HepG2 (cell line): ENCODE measurements at regions not wholly inside any gene's neighbourhood (a gene's known extent, or its start where the extent isn't known, plus 50 kb on each side); places are given as distances from the start of the nearest gene placed in this dataset.

Experiments used
- ATAC-seq: fragments of 200-7000 bp; cut with Tn5 transposase; 3 replicates; pipeline ENCODE4 v1.9.1; 2020; ENCODE audit warnings: mild to moderate bottlenecking, moderate library complexity
- BruUV-seq: library from RNA; stranded (reverse); fragments of 400-500 nt; replicated peaks from 2 replicates; lab custom pipeline; 2021; lab: Mats Ljungman, UMichigan
- CTCF ChIA-PET: fragments of 300-600 bp; formaldehyde crosslinking; extraction: SDS; loops from one replicate; lab custom pipeline; 2021; ENCODE audit warnings: low total read pairs, inconsistent platforms, low intra/inter-chr PET ratio; lab: Yijun Ruan, JAX
- POLR2A ChIA-PET: fragments of 350-600 bp; sonication (Branson Sonifier 250); formaldehyde crosslinking; loops from one replicate; lab custom pipeline; 2020; ENCODE audit warnings: antibody characterized with exemption, inconsistent platforms; lab: Yijun Ruan, JAX
- DNase-seq: peaks from one replicate; pipeline ENCODE4 v3.0.0-alpha.2; 2015; ENCODE audit warnings: low spot score
- FAIRE-seq: peaks from 3 replicates; lab custom pipeline; 2011; peaks lifted over from hg19 to GRCh38; lab: Jason Lieb, UNC
- H2AFZ ChIP-seq: one replicate; pipeline ENCODE4 v1.6.1; 2011; ENCODE audit warnings: low read length, inconsistent platforms
- H3K27ac ChIP-seq: fragments of 300-600 bp; 3 replicates; pipeline ENCODE4 v1.8.0; 2011; ENCODE audit warnings: mixed run types, mild to moderate bottlenecking, mixed read lengths, low read length, inconsistent platforms; ENCODE audit not compliant: insufficient read depth; ENCODE audit errors: extremely low read length
- H3K27me3 ChIP-seq, 2 experiments: fragments of 200-600 bp in 1 of 2; 2 replicates in 1 of 2; 3 replicates in 1 of 2; pipeline versions ENCODE4 v1.6.0 to v1.8.0; 2011; ENCODE audit warnings: low read length in 2 of 2, mild to moderate bottlenecking in 2 of 2, moderate library complexity in 2 of 2, inconsistent platforms in 1 of 2; ENCODE audit not compliant: insufficient read depth in 2 of 2, control insufficient read depth in 1 of 2
- H3K36me3 ChIP-seq, 2 experiments: fragments of 200-600 bp in 1 of 2; replicated peaks in 1 of 2; 2 replicates in 1 of 2; 3 replicates in 1 of 2; pipeline versions ENCODE4 v1.5.1 to v1.8.0; 2011; ENCODE audit warnings: low read length in 2 of 2, inconsistent platforms in 1 of 2; ENCODE audit not compliant: insufficient read depth in 2 of 2, control insufficient read depth in 1 of 2
- H3K4me1 ChIP-seq: 2 replicates; pipeline ENCODE4 v1.5.1; 2012; ENCODE audit warnings: low read length, inconsistent platforms; ENCODE audit not compliant: insufficient read depth
- H3K4me2 ChIP-seq: 2 replicates; pipeline ENCODE4 v1.6.0; 2011; ENCODE audit warnings: low read depth, low read length, inconsistent platforms
- H3K4me3 ChIP-seq, 3 experiments: fragments of 200-600 bp in 1 of 3; sonication (generic), shearing (Covaris generic) in 1 of 3; replicated peaks in 1 of 3; 2 replicates each; pipeline ENCODE4 v1.5.1; 2011 to 2016; ENCODE audit warnings: low read length in 3 of 3, inconsistent platforms in 2 of 3, low read depth in 2 of 3, mild to moderate bottlenecking in 2 of 3, control low read depth in 1 of 3, mixed read lengths in 1 of 3; ENCODE audit not compliant: insufficient read depth in 1 of 3
- H3K79me2 ChIP-seq: one replicate; pipeline ENCODE4 v1.6.1; 2011; ENCODE audit warnings: low read length, inconsistent platforms; ENCODE audit not compliant: insufficient read depth
- H3K9ac ChIP-seq: 2 replicates; pipeline ENCODE4 v1.6.0; 2011; ENCODE audit warnings: mild to moderate bottlenecking, low read depth, low read length, inconsistent platforms; ENCODE audit not compliant: insufficient read depth
- H3K9me3 ChIP-seq: 2 replicates; pipeline ENCODE4 v1.5.1; 2012; ENCODE audit warnings: mild to moderate bottlenecking, low read length
- H4K20me1 ChIP-seq: 2 replicates; pipeline ENCODE4 v1.6.0; 2011; ENCODE audit warnings: inconsistent platforms, mild to moderate bottlenecking, low read length, moderate library complexity; ENCODE audit not compliant: insufficient read depth
- GTF3A ChIP-seq: sonication (generic); formaldehyde crosslinking; conservative IDR thresholded peaks from 2 replicates; pipeline ENCODE4 v1.4.0; 2020; ENCODE audit warnings: mild to moderate bottlenecking, missing genetic modification reagents
- KDM2A ChIP-seq: sonication (generic); formaldehyde crosslinking; IDR thresholded peaks from 2 replicates; pipeline ENCODE4 v1.4.0; 2020; ENCODE audit warnings: low read depth, missing genetic modification reagents, borderline replicate concordance
- MIER2 ChIP-seq: IDR thresholded peaks from 2 replicates; pipeline ENCODE4 v1.6.1; 2016; ENCODE audit warnings: missing biosample characterization, missing genetic modification reagents
- NCOA2 ChIP-seq: sonication (generic); formaldehyde crosslinking; IDR thresholded peaks from 2 replicates; pipeline ENCODE4 v1.8.0; 2022; ENCODE audit warnings: inconsistent platforms
- PRPF4 ChIP-seq: fragments of 200-400 bp; formaldehyde crosslinking; IDR thresholded peaks from 2 replicates; pipeline ENCODE4 v1.6.1; 2016; ENCODE audit warnings: low read length, low read depth; ENCODE audit not compliant: poor library complexity, severe bottlenecking
- RELA ChIP-seq: sonication (generic); formaldehyde crosslinking; IDR thresholded peaks from 2 replicates; pipeline ENCODE4 v1.4.0; 2020; ENCODE audit warnings: missing genetic modification reagents
- REXO4 ChIP-seq: sonication (generic); formaldehyde crosslinking; IDR thresholded peaks from 2 replicates; pipeline ENCODE4 v1.8.0; 2022; ENCODE audit warnings: missing genetic modification reagents, mild to moderate bottlenecking, borderline replicate concordance
- TCF12 ChIP-seq, 2 experiments: fragments of 450-650 bp in 1 of 2; sonication (generic) in 1 of 2; formaldehyde crosslinking in 1 of 2; IDR thresholded peaks; 2 replicates each; pipeline versions ENCODE4 v1.6.1 to v1.8.0; 2017 to 2022; ENCODE audit warnings: antibody characterized with exemption in 1 of 2, mild to moderate bottlenecking in 1 of 2, missing genetic modification reagents in 1 of 2, moderate library complexity in 1 of 2
- TIGD3 ChIP-seq: sonication (generic); formaldehyde crosslinking; IDR thresholded peaks from 2 replicates; pipeline ENCODE4 v1.5.1; 2020; ENCODE audit warnings: mild to moderate bottlenecking, missing genetic modification reagents, borderline replicate concordance
- ZNF235 ChIP-seq: sonication (generic); formaldehyde crosslinking; IDR thresholded peaks from 2 replicates; pipeline ENCODE4 v1.8.1; 2023; ENCODE audit warnings: mild to moderate bottlenecking, missing genetic modification reagents, borderline replicate concordance
- ZNF317 ChIP-seq: sonication (generic); formaldehyde crosslinking; IDR thresholded peaks from 2 replicates; pipeline ENCODE4 v1.5.0; 2020; ENCODE audit warnings: mild to moderate bottlenecking, missing genetic modification reagents
- ZNF350 ChIP-seq: sonication (generic); formaldehyde crosslinking; IDR thresholded peaks from 2 replicates; pipeline ENCODE4 v1.4.0; 2020; ENCODE audit warnings: mild to moderate bottlenecking, low read depth, missing genetic modification reagents, borderline replicate concordance
- ZSCAN20 ChIP-seq: sonication (generic); formaldehyde crosslinking; IDR thresholded peaks from 2 replicates; pipeline ENCODE4 v1.4.0; 2020; ENCODE audit warnings: missing genetic modification reagents, mild to moderate bottlenecking, borderline replicate concordance
- WGBS: methylation state at CpG from one replicate; pipeline ENCODE4 v1.1.6; 2017; ENCODE audit warnings: low lambda C conversion rate; 5-methylcytosine and 5-hydroxymethylcytosine counted together
- in situ Hi-C: cut with HindIII; loops from 2 replicates; pipeline ENCODE4 v1.10.0; 2017; ENCODE audit warnings: low pct_unique_long_range_greater_than_20kb; ENCODE audit not compliant: extremely low pct_ligation_motif_present
- intact Hi-C: fragments of 100-400 bp; cut with micrococcal nuclease; formaldehyde crosslinking; loops from one replicate; pipeline ENCODE4 v1.10.0; 2022; ENCODE audit not compliant: unreplicated experiment

- no peak for FAIRE-seq
- ChIA-PET CTCF (no interaction called here), POLR2A (no interaction called here)
- Histone ChIP-seq H3K36me3 (no peaks in the 10 kb centered on the region), H3K27me3 (no peaks in the 10 kb centered on the region), H3K79me2 (no peaks in the 10 kb centered on the region), H3K9me3 (no peaks in the 10 kb centered on the region), H3K27ac (no peak overlapping the region), H3K4me2 (no peak overlapping the region)
- 0% methylated on average over 1 of the region's 1 CpG for WGBS
- DNase-seq, result no peak
- intact Hi-C loops, result no loop called here
- ATAC-seq, result no peak
- TF ChIP-seq TCF12 (IDR thresholded peaks at IDR 0.05) (no peak), TCF12 (CRISPR knock-in tag; IDR thresholded peaks at IDR 0.05) (no peak), TIGD3 (CRISPR knock-in tag) (no peak), REXO4 (CRISPR knock-in tag) (no peak), ZNF235 (CRISPR knock-in tag) (no peak)
- TF ChIP-seq, all 625 proteins: peak for 0
- no peak overlapping the region for H3K9ac ChIP-seq
- H3K4me1 ChIP-seq, result no peaks in the 10 kb centered on the region
- no peak overlapping the region for H2AFZ ChIP-seq
- H3K4me3 ChIP-seq, result no peak overlapping the region
- no TSS peak for BruUV-seq
- H4K20me1 ChIP-seq, result no peaks in the 10 kb centered on the region
- in situ Hi-C loops, result loop anchor here (25.0 kb wide), 1 partner anchor 209 kb away; no protein-coding TSS in a partner anchor
Observed at GRCh38 chrX:20746690-20747089, 480.0 kb upstream of the RPS6KA3 start.

GRCh38 chrX:20743046-20743445 is 476.3 kb upstream of the RPS6KA3 start:
- 17% methylated on average over 1 of the region's 2 CpGs for WGBS
- POLR2A ChIA-PET, result no interaction called here
- no peak for ATAC-seq
- TF ChIP-seq GTF3A (CRISPR knock-in tag) (no peak), KDM2A (no peak), ZSCAN20 (CRISPR knock-in tag) (no peak), MIER2 (no peak), ZNF350 (CRISPR knock-in tag) (no peak), RELA (no peak), PRPF4 (no peak), ZNF317 (CRISPR knock-in tag) (no peak), NCOA2 (CRISPR knock-in tag) (no peak)

More at GRCh38 chrX:20743046-20743445, 476.3 kb upstream of the RPS6KA3 start:
- H2AFZ ChIP-seq, result no peak overlapping the region
- no peak overlapping the region for H3K27ac ChIP-seq
- DNase-seq (no peak), FAIRE-seq (no peak)
- no TSS peak for BruUV-seq
- in situ Hi-C loops, result loop anchor here (25.0 kb wide), 1 partner anchor 206 kb away; no protein-coding TSS in a partner anchor
- H3K36me3 ChIP-seq, result no peaks in the 10 kb centered on the region
- H3K4me1 ChIP-seq, result no peaks in the 10 kb centered on the region
- intact Hi-C loops, result no loop called here
- no peaks in the 10 kb centered on the region for H3K27me3 ChIP-seq
- no peaks in the 10 kb centered on the region for H4K20me1 ChIP-seq
- H3K4me2 ChIP-seq, result no peak overlapping the region
- H3K9me3 ChIP-seq, result no peaks in the 10 kb centered on the region
- CTCF ChIA-PET, result no interaction called here
- no peaks in the 10 kb centered on the region for H3K79me2 ChIP-seq
- no peak overlapping the region for H3K4me3 ChIP-seq
- H3K9ac ChIP-seq, result no peak overlapping the region
